ENCODE measurements at regions not wholly inside any gene's neighbourhood (a gene's known extent, or its start where the extent isn't known, plus 50 kb on each side); places are given as distances from the start of the nearest gene placed in this dataset.
A peak's percentile ranks its signal among the peaks of the same experiment; 100 is the strongest.

- no peak overlapping the region for H3K9ac ChIP-seq (ENCODE audit: low read length in 5 of 5)
- no peaks in the 10 kb centered on the region for H3K9me3 ChIP-seq (ENCODE audit: control insufficient read depth in 5 of 5, low read length in 5 of 5)
- no peaks in the 10 kb centered on the region for H3K36me3 ChIP-seq (ENCODE audit: control insufficient read depth in 5 of 5, insufficient read depth in 5 of 5, low read length in 5 of 5)
- no peak overlapping the region for H3K4me3 ChIP-seq (ENCODE audit: low read depth in 1 of 5, low read length in 5 of 5)
- no peaks in the 10 kb centered on the region for H3K27me3 ChIP-seq (ENCODE audit: control insufficient read depth in 5 of 5, insufficient read depth in 4 of 5, low read length in 5 of 5)
- no peak overlapping the region for H3K27ac ChIP-seq (ENCODE audit: low read depth, low read length)
- no peaks in the 10 kb centered on the region for H3K4me1 ChIP-seq (ENCODE audit: control insufficient read depth in 5 of 5, insufficient read depth in 5 of 5, low read length in 5 of 5)
Measured at GRCh38 chr17:13346081-13346533, 255.6 kb downstream of the HS3ST3A1 start.

GRCh38 chr17:13338421-13338820, 263.3 kb downstream of the HS3ST3A1 start:
- Histone ChIP-seq H3K4me3 (ENCODE audit: low read depth in 1 of 5, low read length in 5 of 5) (peak overlapping the region in 3 of 5 donors; percentile 18 to 61 (median 53)), H3K9me3 (ENCODE audit: control insufficient read depth in 5 of 5, low read length in 5 of 5) (no peaks in the 10 kb centered on the region), H3K9ac (ENCODE audit: low read length in 5 of 5) (peak overlapping the region in 1 of 5 donors; percentile 6), H3K4me1 (ENCODE audit: control insufficient read depth in 5 of 5, insufficient read depth in 5 of 5, low read length in 5 of 5) (peaks cover 0 to 4% (median 0%) of the 10 kb centered on the region in 5 donors), H3K36me3 (ENCODE audit: control insufficient read depth in 5 of 5, insufficient read depth in 5 of 5, low read length in 5 of 5) (no peaks in the 10 kb centered on the region), H3K27ac (ENCODE audit: low read depth, low read length) (no peak overlapping the region), H3K27me3 (ENCODE audit: control insufficient read depth in 5 of 5, insufficient read depth in 4 of 5, low read length in 5 of 5) (no peaks in the 10 kb centered on the region)

DNA sequence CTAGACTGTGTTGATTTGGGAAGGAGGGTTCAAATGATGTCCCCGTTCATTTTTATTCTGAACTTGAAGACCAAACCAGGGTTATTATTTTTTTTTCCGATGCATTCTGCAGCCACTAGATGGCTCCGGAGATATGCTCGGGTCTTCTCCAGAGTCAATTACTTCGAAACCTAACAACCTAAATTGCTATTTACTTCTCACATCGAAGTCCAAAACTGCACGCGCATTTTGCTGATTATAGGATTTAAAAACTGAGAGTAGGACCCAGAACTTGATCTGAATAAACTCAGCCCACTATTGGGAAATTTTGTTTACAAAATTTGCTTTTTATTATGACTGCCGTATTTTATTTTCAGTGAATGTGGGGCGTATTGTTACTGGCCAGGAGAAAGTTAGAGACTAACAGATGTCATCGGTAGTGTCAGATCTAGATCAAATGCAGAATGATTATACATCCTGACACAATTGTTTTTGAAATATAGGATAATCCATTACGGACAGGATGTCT, 263.8 kb downstream of the HS3ST3A1 start:
- H3K9ac ChIP-seq (ENCODE audit: low read length in 5 of 5): peak overlapping the region in 1 of 5 donors; percentile 6
- peaks cover 0 to 4% (median 0%) of the 10 kb centered on the region in 5 donors for H3K4me1 ChIP-seq (ENCODE audit: control insufficient read depth in 5 of 5, insufficient read depth in 5 of 5, low read length in 5 of 5)
- no peaks in the 10 kb centered on the region for H3K36me3 ChIP-seq (ENCODE audit: control insufficient read depth in 5 of 5, insufficient read depth in 5 of 5, low read length in 5 of 5)
- no peak overlapping the region for H3K27ac ChIP-seq (ENCODE audit: low read depth, low read length)
- peak overlapping the region; percentile 15 to 61 (median 26) for H3K4me3 ChIP-seq (ENCODE audit: low read depth in 1 of 5, low read length in 5 of 5)
- H3K27me3 ChIP-seq (ENCODE audit: control insufficient read depth in 5 of 5, insufficient read depth in 4 of 5, low read length in 5 of 5): no peaks in the 10 kb centered on the region
- H3K9me3 ChIP-seq (ENCODE audit: control insufficient read depth in 5 of 5, low read length in 5 of 5): no peaks in the 10 kb centered on the region

- H3K4me1 ChIP-seq (ENCODE audit: control insufficient read depth in 5 of 5, insufficient read depth in 5 of 5, low read length in 5 of 5): peaks cover 0 to 4% (median 0%) of the 10 kb centered on the region in 5 donors
- no peaks in the 10 kb centered on the region for H3K36me3 ChIP-seq (ENCODE audit: control insufficient read depth in 5 of 5, insufficient read depth in 5 of 5, low read length in 5 of 5)
- H3K27me3 ChIP-seq (ENCODE audit: control insufficient read depth in 5 of 5, insufficient read depth in 4 of 5, low read length in 5 of 5): no peaks in the 10 kb centered on the region
- no peak overlapping the region for H3K9ac ChIP-seq (ENCODE audit: low read length in 5 of 5)
- H3K27ac ChIP-seq (ENCODE audit: low read depth, low read length): no peak overlapping the region
- no peaks in the 10 kb centered on the region for H3K9me3 ChIP-seq (ENCODE audit: control insufficient read depth in 5 of 5, low read length in 5 of 5)
- H3K4me3 ChIP-seq (ENCODE audit: low read depth in 1 of 5, low read length in 5 of 5): no peak overlapping the region
Measured at GRCh38 chr17:13337151-13337550, 264.6 kb downstream of the HS3ST3A1 start.

GRCh38 chr17:13334374-13334773, 267.4 kb downstream of the HS3ST3A1 start:
- no peaks in the 10 kb centered on the region for H3K36me3 ChIP-seq (ENCODE audit: control insufficient read depth in 5 of 5, insufficient read depth in 5 of 5, low read length in 5 of 5)
- peaks cover 0 to 4% (median 0%) of the 10 kb centered on the region in 5 donors for H3K4me1 ChIP-seq (ENCODE audit: control insufficient read depth in 5 of 5, insufficient read depth in 5 of 5, low read length in 5 of 5)
- no peaks in the 10 kb centered on the region for H3K27me3 ChIP-seq (ENCODE audit: control insufficient read depth in 5 of 5, insufficient read depth in 4 of 5, low read length in 5 of 5)
- H3K4me3 ChIP-seq (ENCODE audit: low read depth in 1 of 5, low read length in 5 of 5): no peak overlapping the region
- H3K27ac ChIP-seq (ENCODE audit: low read depth, low read length): no peak overlapping the region
- H3K9ac ChIP-seq (ENCODE audit: low read length in 5 of 5): no peak overlapping the region
- H3K9me3 ChIP-seq (ENCODE audit: control insufficient read depth in 5 of 5, low read length in 5 of 5): no peaks in the 10 kb centered on the region

DNA sequence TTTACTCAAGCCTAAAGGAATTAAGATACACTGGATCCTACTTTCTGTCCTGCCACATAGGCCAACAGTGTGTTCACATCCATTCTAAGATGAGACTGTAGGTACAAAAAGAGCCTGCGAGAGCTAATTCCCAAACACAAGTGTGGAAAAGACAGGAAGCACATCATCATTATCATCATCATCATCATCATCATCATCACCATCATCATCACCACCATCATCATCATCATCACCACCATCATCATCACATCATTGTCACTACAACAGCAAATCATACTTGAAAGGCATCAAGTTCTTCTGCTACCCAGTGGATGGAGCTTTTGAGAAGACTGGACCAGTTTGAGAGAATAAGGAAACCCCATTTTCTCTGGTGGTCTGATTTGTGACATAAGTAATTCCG, 268.1 kb downstream of the HS3ST3A1 start:
- Histone ChIP-seq H3K27ac (ENCODE audit: low read depth, low read length) (no peak overlapping the region), H3K36me3 (ENCODE audit: control insufficient read depth in 5 of 5, insufficient read depth in 5 of 5, low read length in 5 of 5) (no peaks in the 10 kb centered on the region), H3K4me1 (ENCODE audit: control insufficient read depth in 5 of 5, insufficient read depth in 5 of 5, low read length in 5 of 5) (peaks cover 0 to 4% (median 0%) of the 10 kb centered on the region in 5 donors), H3K9me3 (ENCODE audit: control insufficient read depth in 5 of 5, low read length in 5 of 5) (no peaks in the 10 kb centered on the region), H3K4me3 (ENCODE audit: low read depth in 1 of 5, low read length in 5 of 5) (no peak overlapping the region), H3K27me3 (ENCODE audit: control insufficient read depth in 5 of 5, insufficient read depth in 4 of 5, low read length in 5 of 5) (no peaks in the 10 kb centered on the region), H3K9ac (ENCODE audit: low read length in 5 of 5) (no peak overlapping the region)

DNA sequence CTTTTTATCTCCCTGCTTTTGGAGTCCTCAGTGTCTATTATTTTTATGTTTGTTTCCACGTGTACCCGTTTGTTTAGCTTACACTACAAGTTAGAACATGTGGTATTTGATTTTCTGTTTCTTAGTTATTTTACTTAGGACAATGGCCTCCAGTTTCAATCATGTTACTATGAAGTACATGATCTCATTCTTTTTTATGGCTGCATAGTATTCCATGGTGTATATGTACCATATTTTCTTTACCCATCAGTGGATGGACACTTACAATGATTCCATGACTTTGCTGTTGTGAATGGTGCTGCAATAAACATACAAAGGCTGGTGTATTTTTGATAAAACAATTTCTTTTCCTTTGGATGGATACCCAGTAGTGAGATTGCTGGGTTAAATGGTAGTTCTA, 269.5 kb downstream of the HS3ST3A1 start:
- Histone ChIP-seq H3K9me3 (ENCODE audit: control insufficient read depth in 5 of 5, low read length in 5 of 5) (no peaks in the 10 kb centered on the region), H3K4me3 (ENCODE audit: low read depth in 1 of 5, low read length in 5 of 5) (no peak overlapping the region), H3K27ac (ENCODE audit: low read depth, low read length) (no peak overlapping the region), H3K9ac (ENCODE audit: low read length in 5 of 5) (no peak overlapping the region), H3K4me1 (ENCODE audit: control insufficient read depth in 5 of 5, insufficient read depth in 5 of 5, low read length in 5 of 5) (no peaks in the 10 kb centered on the region), H3K36me3 (ENCODE audit: control insufficient read depth in 5 of 5, insufficient read depth in 5 of 5, low read length in 5 of 5) (no peaks in the 10 kb centered on the region), H3K27me3 (ENCODE audit: control insufficient read depth in 5 of 5, insufficient read depth in 4 of 5, low read length in 5 of 5) (no peaks in the 10 kb centered on the region)

DNA sequence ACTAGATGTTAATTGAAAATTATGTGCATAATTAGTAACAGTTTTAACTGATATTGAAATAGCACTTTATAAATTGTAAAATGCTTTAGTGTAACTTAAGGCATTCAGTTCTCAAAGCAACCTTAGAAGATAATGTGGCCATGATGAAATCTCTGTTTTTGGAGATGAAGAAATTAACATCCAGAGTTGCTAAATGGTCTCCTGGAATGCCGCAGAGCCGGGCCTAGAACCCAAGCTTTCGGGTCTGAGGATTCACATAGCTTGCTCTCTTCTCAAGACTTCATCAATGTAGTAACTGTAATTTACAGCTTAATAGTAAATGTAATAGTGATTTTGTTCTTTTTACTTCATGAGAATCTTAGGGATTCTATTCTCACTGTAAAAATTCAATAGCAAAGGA, 272.3 kb downstream of the HS3ST3A1 start:
- Histone ChIP-seq H3K27ac (ENCODE audit: low read depth, low read length) (no peak overlapping the region), H3K9me3 (ENCODE audit: control insufficient read depth in 5 of 5, low read length in 5 of 5) (no peaks in the 10 kb centered on the region), H3K4me1 (ENCODE audit: control insufficient read depth in 5 of 5, insufficient read depth in 5 of 5, low read length in 5 of 5) (no peaks in the 10 kb centered on the region), H3K9ac (ENCODE audit: low read length in 5 of 5) (no peak overlapping the region), H3K36me3 (ENCODE audit: control insufficient read depth in 5 of 5, insufficient read depth in 5 of 5, low read length in 5 of 5) (no peaks in the 10 kb centered on the region), H3K27me3 (ENCODE audit: control insufficient read depth in 5 of 5, insufficient read depth in 4 of 5, low read length in 5 of 5) (no peaks in the 10 kb centered on the region), H3K4me3 (ENCODE audit: low read depth in 1 of 5, low read length in 5 of 5) (no peak overlapping the region)

GRCh38 chr17:13323990-13324389, 277.7 kb downstream of the HS3ST3A1 start:
- Histone ChIP-seq H3K9ac (ENCODE audit: low read length in 5 of 5) (no peak overlapping the region), H3K4me3 (ENCODE audit: low read depth in 1 of 5, low read length in 5 of 5) (no peak overlapping the region), H3K36me3 (ENCODE audit: control insufficient read depth in 5 of 5, insufficient read depth in 5 of 5, low read length in 5 of 5) (no peaks in the 10 kb centered on the region), H3K27ac (ENCODE audit: low read depth, low read length) (no peak overlapping the region), H3K4me1 (ENCODE audit: control insufficient read depth in 5 of 5, insufficient read depth in 5 of 5, low read length in 5 of 5) (no peaks in the 10 kb centered on the region), H3K27me3 (ENCODE audit: control insufficient read depth in 5 of 5, insufficient read depth in 4 of 5, low read length in 5 of 5) (no peaks in the 10 kb centered on the region), H3K9me3 (ENCODE audit: control insufficient read depth in 5 of 5, low read length in 5 of 5) (no peaks in the 10 kb centered on the region)

DNA sequence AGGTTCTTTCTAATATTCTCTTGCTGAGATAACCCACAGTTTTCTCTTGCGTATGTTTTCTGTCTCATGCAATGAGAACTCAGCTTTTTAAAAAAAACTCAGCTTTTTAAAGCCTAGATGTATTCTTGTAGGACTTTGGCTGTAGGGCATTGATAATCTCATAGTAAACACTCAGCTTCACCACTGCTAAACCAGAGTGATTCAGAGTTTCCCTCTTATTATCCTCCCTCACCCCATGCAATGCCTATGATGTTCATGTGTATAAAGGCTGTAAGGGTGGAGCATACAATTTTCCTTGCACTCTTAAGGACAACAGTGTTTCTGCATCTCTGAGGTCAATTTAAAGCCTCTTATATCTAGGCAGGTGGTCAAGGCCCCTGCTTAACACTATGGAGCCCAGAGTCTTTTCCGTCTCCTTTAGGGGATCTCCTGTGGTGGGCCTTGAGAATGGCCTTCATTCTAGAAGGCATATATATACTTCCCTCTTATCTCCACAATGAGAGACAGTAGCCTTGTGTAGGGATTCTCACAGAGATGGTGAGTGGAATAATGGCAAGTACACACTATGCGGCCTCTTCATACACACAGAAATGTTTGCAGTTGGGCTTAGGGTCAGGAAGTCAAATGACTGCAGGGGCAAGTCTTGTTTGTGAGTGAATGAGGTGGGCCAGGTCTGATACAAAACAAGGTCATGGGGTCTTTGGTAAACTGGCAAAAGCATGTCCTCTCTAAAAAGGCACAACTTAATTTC, 279.6 kb downstream of the HS3ST3A1 start:
- no peaks in the 10 kb centered on the region for H3K9me3 ChIP-seq (ENCODE audit: control insufficient read depth in 5 of 5, low read length in 5 of 5)
- H3K36me3 ChIP-seq (ENCODE audit: control insufficient read depth in 5 of 5, insufficient read depth in 5 of 5, low read length in 5 of 5): no peaks in the 10 kb centered on the region
- no peaks in the 10 kb centered on the region for H3K27me3 ChIP-seq (ENCODE audit: control insufficient read depth in 5 of 5, insufficient read depth in 4 of 5, low read length in 5 of 5)
- no peak overlapping the region for H3K4me3 ChIP-seq (ENCODE audit: low read depth in 1 of 5, low read length in 5 of 5)
- H3K9ac ChIP-seq (ENCODE audit: low read length in 5 of 5): no peak overlapping the region
- no peak overlapping the region for H3K27ac ChIP-seq (ENCODE audit: low read depth, low read length)
- no peaks in the 10 kb centered on the region for H3K4me1 ChIP-seq (ENCODE audit: control insufficient read depth in 5 of 5, insufficient read depth in 5 of 5, low read length in 5 of 5)

Data from subcutaneous abdominal adipose tissue (tissue), 5 donors.